Panc1 (cell line): ENCODE measurements at regions not wholly inside any gene's neighbourhood (a gene's known extent, or its start where the extent isn't known, plus 50 kb on each side); places are given as distances from the start of the nearest gene placed in this dataset.

Experiments used
- ATAC-seq: fragments of 200-7000 bp; cut with Tn5 transposase; 2 replicates; pipeline ENCODE4 v1.9.1; 2020; ENCODE audit warnings: mild to moderate bottlenecking, moderate library complexity
- BruUV-seq: library from RNA; stranded (reverse); fragments of 400-500 nt; replicated peaks from 2 replicates; lab custom pipeline; 2021; lab: Mats Ljungman, UMichigan
- CTCF ChIA-PET: fragments of 300-600 bp; sonication (Branson Sonifier 250); formaldehyde crosslinking; loops from one replicate; lab custom pipeline; 2022; ENCODE audit warnings: antibody characterized with exemption; lab: Charles Lee
- POLR2A ChIA-PET: fragments of 300-600 bp; sonication (Branson Sonifier 250); formaldehyde crosslinking; loops from one replicate; lab custom pipeline; 2022; ENCODE audit warnings: antibody characterized with exemption; lab: Charles Lee
- DNase-seq: peaks from one replicate; pipeline ENCODE4 v3.0.0-alpha.2; 2010; ENCODE audit warnings: low read depth, low spot score
- H3K27ac ChIP-seq: 2 replicates; pipeline ENCODE4 v1.5.1; 2011; ENCODE audit warnings: mild to moderate bottlenecking, low read length, inconsistent platforms
- H3K27me3 ChIP-seq: fragments of 200-500 bp; sonication (Bioruptor generic); 2 replicates; pipeline ENCODE4 v1.6.0; 2014; ENCODE audit warnings: low read length, inconsistent platforms; ENCODE audit not compliant: control insufficient read depth, insufficient read depth
- H3K36me3 ChIP-seq: fragments of 200-500 bp; sonication (Bioruptor generic); 2 replicates; pipeline ENCODE4 v1.5.1; 2014; ENCODE audit warnings: inconsistent platforms, mild to moderate bottlenecking, low read length, moderate library complexity; ENCODE audit not compliant: control insufficient read depth, insufficient read depth
- H3K4me1 ChIP-seq: 2 replicates; pipeline ENCODE4 v1.5.1; 2011; ENCODE audit warnings: inconsistent platforms, mild to moderate bottlenecking, low read length, moderate library complexity; ENCODE audit not compliant: control insufficient read depth, insufficient read depth
- H3K4me3 ChIP-seq, 2 experiments: 2 replicates each; pipeline ENCODE4 v1.5.1; 2011 to 2012; ENCODE audit warnings: low read depth in 2 of 2, low read length in 2 of 2, mild to moderate bottlenecking in 2 of 2, inconsistent platforms in 1 of 2, moderate library complexity in 1 of 2
- H3K9me3 ChIP-seq: fragments of 200-500 bp; sonication (Bioruptor generic); 2 replicates; pipeline ENCODE4 v1.5.1; 2014; ENCODE audit warnings: low read depth, mild to moderate bottlenecking, inconsistent platforms, low read length, moderate library complexity; ENCODE audit not compliant: control insufficient read depth, insufficient read depth
- CTCF ChIP-seq: fragments of 450-650 bp; IDR thresholded peaks from 2 replicates; pipeline ENCODE4 v1.5.1; 2017; ENCODE audit warnings: mild to moderate bottlenecking
- POLR2AphosphoS5 ChIP-seq: IDR thresholded peaks from 2 replicates; pipeline ENCODE4 v1.6.1; 2012; ENCODE audit warnings: mild to moderate bottlenecking, low read depth, low read length, moderate library complexity
- REST ChIP-seq, 2 experiments: IDR thresholded peaks; 2 replicates each; pipeline ENCODE4 v1.6.1; 2011 to 2012; ENCODE audit warnings: low read depth in 2 of 2, control low read depth in 1 of 2, low read length in 1 of 2, mild to moderate bottlenecking in 1 of 2, moderate library complexity in 1 of 2; ENCODE audit not compliant: insufficient read depth in 1 of 2
- SIN3A ChIP-seq: IDR thresholded peaks from 2 replicates; pipeline ENCODE4 v1.6.1; 2012; ENCODE audit warnings: low read depth, mild to moderate bottlenecking, low read length, moderate library complexity, borderline replicate concordance; ENCODE audit not compliant: insufficient read depth
- TCF7L2 ChIP-seq: IDR thresholded peaks from 2 replicates; pipeline ENCODE4 v1.6.1; 2011; ENCODE audit warnings: mild to moderate bottlenecking, low read depth, low read length, inconsistent platforms
- in situ Hi-C: cut with HindIII; loops from 2 replicates; pipeline ENCODE4 v1.10.0; 2016; ENCODE audit warnings: low sequenced_read_pairs, low pct_unique_long_range_greater_than_20kb
- intact Hi-C: fragments of 100-400 bp; cut with micrococcal nuclease; formaldehyde crosslinking; loops from one replicate; pipeline ENCODE4 v1.10.0; 2022; ENCODE audit not compliant: unreplicated experiment

DNA sequence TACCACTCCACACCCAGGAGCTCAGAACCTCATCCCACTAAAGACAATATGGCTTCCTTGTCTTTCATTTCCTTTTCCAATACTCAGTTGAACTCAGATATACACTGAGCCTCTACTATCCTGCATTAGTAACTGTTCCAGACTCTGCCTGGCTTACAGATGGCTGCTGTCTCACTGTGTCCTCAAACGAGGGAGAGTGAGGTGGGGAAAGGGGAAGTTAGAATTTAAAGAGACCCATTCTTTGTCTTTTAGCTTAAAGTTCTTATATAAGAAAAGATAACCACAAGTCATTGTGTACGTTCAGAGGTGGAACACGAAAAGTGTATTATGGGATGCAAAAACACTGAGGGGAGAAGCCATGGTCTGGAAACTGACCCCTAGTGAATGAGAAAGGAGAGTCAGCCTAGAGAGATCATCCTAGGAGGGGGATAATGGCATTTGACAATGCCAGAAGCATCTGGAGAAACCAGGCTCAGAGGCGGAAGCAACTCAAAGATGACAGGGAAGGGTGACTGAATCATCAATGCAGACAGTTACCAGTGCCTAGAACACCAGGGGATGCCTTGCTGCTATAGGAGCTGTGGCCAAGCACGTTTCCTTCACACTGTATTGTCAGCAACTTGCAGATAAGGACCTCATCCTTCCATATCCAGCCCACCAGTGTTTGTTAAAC, 170.7 kb downstream of the CYRIA start:
- BruUV-seq: no TSS peak
- Histone ChIP-seq H3K36me3 (no peaks in the 10 kb centered on the region), H3K4me3 (no peak overlapping the region), H3K27ac (no peak overlapping the region), H3K27me3 (no peaks in the 10 kb centered on the region), H3K4me1 (no peaks in the 10 kb centered on the region), H3K9me3 (no peaks in the 10 kb centered on the region)
- TF ChIP-seq CTCF (no peak), SIN3A (no peak), POLR2AphosphoS5 (no peak), REST (IDR thresholded peaks at IDR 0.05; ENCODE audit: insufficient read depth in 1 of 2, low read depth in 2 of 2, low read length in 1 of 2) (no peak), TCF7L2 (no peak)
- POLR2A ChIA-PET: no interaction called here
- in situ Hi-C loops (no loop called here), intact Hi-C loops (no loop called here)
- no peak for ATAC-seq
- CTCF ChIA-PET: no interaction called here
- DNase-seq: no peak

- in situ Hi-C loops: no loop called here
- no peak overlapping the region for H3K4me3 ChIP-seq
Measured at GRCh38 chr2:16493788-16494187, 171.8 kb downstream of the CYRIA start.

More at GRCh38 chr2:16493788-16494187, 171.8 kb downstream of the CYRIA start:
- no peak for DNase-seq
- intact Hi-C loops: no loop called here
- BruUV-seq: no TSS peak
- CTCF ChIA-PET: no interaction called here
- Histone ChIP-seq H3K9me3 (no peaks in the 10 kb centered on the region), H3K27ac (no peak overlapping the region), H3K4me1 (no peaks in the 10 kb centered on the region), H3K36me3 (no peaks in the 10 kb centered on the region), H3K27me3 (no peaks in the 10 kb centered on the region)
- ATAC-seq: no peak
- no peak for TF ChIP-seq TCF7L2
- TF ChIP-seq CTCF: no peak
- TF ChIP-seq POLR2AphosphoS5: no peak
- no peak for TF ChIP-seq REST (IDR thresholded peaks at IDR 0.05; ENCODE audit: insufficient read depth in 1 of 2, low read depth in 2 of 2, low read length in 1 of 2)
- TF ChIP-seq SIN3A: no peak
- POLR2A ChIA-PET: no interaction called here
